ENCODE measurements at regions not wholly inside any gene's neighbourhood (a gene's known extent, or its start where the extent isn't known, plus 50 kb on each side); places are given as distances from the start of the nearest gene placed in this dataset.
"Not testable (repeated sequence)": the region's sequence is repeated elsewhere in the genome, so short reads cannot be mapped to it uniquely, and the experiment has no call there.

DNA sequence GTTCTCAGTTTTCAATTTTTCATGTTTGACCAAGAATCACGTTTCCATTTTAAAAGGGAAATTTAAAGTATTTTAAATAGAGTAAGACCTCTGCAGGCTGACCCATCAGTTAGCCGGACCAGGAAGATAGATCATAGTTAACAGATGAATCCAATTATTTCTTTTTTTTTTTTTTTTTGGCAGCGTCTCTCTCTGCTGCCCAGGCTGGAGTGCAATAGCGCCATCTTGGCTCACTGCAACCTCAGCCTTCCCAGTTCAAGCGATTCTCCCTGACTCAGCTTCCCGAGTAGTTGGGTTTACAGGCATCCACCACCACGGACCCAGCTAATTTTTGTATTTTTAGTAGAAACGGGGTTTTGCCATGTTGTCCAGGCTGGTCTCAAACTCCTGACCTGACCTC lies 256.7 kb upstream of the CNR1 start:
- Histone ChIP-seq H3K27me3 (replicated peaks; ENCODE audit: insufficient read depth, low read length) (no peaks in the 10 kb centered on the region), H3K4me1 (ENCODE audit: low read length) (no peaks in the 10 kb centered on the region), H3K4me2 (ENCODE audit: low read depth, low read length) (no peak overlapping the region), H3K9ac (ENCODE audit: low read length) (no peak overlapping the region), H2AFZ (ENCODE audit: low read length) (no peak overlapping the region), H4K20me1 (ENCODE audit: insufficient read depth, low read length) (no peaks in the 10 kb centered on the region), H3K79me2 (ENCODE audit: low read length) (no peaks in the 10 kb centered on the region), H3K36me3 (replicated peaks; ENCODE audit: insufficient read depth, low read length) (no peaks in the 10 kb centered on the region), H3K9me2 (replicated peaks; ENCODE audit: insufficient read depth, low read length) (no peaks in the 10 kb centered on the region), H3K27ac (ENCODE audit: low read length) (no peak overlapping the region), H3F3A (ENCODE audit: insufficient read depth, low read length) (no peaks in the 10 kb centered on the region), H3K4me3 (ENCODE audit: low read length) (no peak overlapping the region), H3K9me3 (replicated peaks; ENCODE audit: insufficient read depth, low read length) (no peaks in the 10 kb centered on the region)
- TF ChIP-seq EZH2phosphoT487 (IDR thresholded peaks at IDR 0.05; ENCODE audit: low read length) = no peak
- TF ChIP-seq, protein P1, sequence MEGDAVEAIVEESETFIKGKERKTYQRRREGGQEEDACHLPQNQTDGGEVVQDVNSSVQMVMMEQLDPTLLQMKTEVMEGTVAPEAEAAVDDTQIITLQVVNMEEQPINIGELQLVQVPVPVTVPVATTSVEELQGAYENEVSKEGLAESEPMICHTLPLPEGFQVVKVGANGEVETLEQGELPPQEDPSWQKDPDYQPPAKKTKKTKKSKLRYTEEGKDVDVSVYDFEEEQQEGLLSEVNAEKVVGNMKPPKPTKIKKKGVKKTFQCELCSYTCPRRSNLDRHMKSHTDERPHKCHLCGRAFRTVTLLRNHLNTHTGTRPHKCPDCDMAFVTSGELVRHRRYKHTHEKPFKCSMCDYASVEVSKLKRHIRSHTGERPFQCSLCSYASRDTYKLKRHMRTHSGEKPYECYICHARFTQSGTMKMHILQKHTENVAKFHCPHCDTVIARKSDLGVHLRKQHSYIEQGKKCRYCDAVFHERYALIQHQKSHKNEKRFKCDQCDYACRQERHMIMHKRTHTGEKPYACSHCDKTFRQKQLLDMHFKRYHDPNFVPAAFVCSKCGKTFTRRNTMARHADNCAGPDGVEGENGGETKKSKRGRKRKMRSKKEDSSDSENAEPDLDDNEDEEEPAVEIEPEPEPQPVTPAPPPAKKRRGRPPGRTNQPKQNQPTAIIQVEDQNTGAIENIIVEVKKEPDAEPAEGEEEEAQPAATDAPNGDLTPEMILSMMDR (IDR thresholded peaks at IDR 0.05; ENCODE audit: low read length) = no peak
- no peak for TF ChIP-seq EZH2 (optimal IDR thresholded peaks at IDR 0.05; ENCODE audit: low read depth, low read length)
- DNase-seq = no peak

DNA sequence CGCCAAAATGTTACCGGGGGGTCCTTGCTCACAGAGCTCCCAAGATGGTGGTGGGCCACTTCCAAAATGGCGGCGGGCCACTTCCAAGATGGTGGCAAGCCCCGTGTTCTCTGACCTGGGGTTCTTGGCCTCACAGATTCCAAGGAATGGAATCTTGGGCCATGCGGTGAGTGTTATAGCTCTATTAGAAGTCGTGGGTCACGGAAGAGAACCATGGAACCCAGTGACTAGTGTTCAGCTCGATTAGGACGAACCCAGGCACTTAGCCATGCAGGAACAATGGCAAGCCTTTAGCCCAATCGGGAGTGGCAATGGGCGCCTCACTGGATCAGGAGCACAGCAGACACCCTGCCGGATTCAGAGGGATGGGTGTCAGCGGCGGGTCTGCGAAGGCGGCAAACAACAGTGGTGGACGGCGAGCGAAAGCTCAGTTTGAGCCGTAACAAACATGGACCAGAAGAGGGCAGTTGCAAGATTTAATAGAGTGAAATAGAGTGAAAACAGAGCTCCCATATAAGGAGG lies 254.9 kb upstream of the CNR1 start:
- H3F3A ChIP-seq (ENCODE audit: insufficient read depth, low read length); H3K27me3 ChIP-seq (replicated peaks; ENCODE audit: insufficient read depth, low read length); H3K4me1 ChIP-seq (ENCODE audit: low read length); H4K20me1 ChIP-seq (ENCODE audit: insufficient read depth, low read length); DNase-seq; H3K9me2 ChIP-seq (replicated peaks; ENCODE audit: insufficient read depth, low read length); H3K27ac ChIP-seq (ENCODE audit: low read length); H2AFZ ChIP-seq (ENCODE audit: low read length); H3K79me2 ChIP-seq (ENCODE audit: low read length); H3K9ac ChIP-seq (ENCODE audit: low read length); H3K36me3 ChIP-seq (replicated peaks; ENCODE audit: insufficient read depth, low read length); H3K4me2 ChIP-seq (ENCODE audit: low read depth, low read length); H3K4me3 ChIP-seq (ENCODE audit: low read length); H3K9me3 ChIP-seq (replicated peaks; ENCODE audit: insufficient read depth, low read length): not testable (repeated sequence)

DNA sequence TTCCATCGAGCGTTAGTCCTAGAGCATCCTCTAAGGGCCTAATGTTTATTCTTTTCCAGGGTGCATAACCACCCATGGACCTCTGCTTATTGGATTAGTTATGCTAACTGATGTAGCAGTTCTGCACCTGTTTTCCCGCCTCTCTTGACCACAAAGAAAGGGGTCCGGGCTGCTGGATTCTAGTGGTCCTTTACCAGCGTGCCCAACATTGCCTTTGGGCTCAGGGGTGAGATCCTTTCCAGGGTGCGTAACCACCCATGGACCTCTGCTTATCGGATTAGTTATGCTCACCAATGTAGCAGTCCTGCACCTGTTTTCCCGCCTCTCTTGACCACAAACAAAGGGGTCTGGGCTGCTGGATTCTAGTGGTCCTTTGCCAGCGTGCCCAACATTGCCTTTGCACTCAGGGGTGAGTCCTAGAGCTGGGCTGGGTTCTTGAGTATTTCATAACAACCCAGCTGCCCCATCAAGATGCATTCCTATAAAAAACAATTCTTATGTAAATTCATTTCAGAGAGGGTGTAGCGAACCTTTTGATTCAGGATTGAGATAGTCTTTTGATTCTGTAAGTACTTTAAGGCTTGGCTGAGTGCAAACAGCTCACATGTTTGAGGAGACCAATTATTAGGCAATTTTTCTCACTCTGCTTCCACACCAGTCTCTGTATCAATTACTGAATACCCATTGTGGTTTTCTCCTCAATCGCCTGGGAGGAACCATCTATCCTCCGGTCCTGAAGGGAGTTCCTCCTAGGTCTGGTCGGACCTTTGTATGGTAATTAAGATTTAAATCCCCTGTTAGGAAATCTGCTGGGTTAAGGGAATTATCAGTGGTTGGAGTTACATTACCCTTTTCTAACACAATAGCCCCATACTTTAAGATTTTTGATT lies 253.0 kb upstream of the CNR1 start:
- H3K27me3 ChIP-seq (replicated peaks; ENCODE audit: insufficient read depth, low read length); H3K9ac ChIP-seq (ENCODE audit: low read length); H3F3A ChIP-seq (ENCODE audit: insufficient read depth, low read length); H3K36me3 ChIP-seq (replicated peaks; ENCODE audit: insufficient read depth, low read length); H2AFZ ChIP-seq (ENCODE audit: low read length); H4K20me1 ChIP-seq (ENCODE audit: insufficient read depth, low read length); DNase-seq; H3K9me3 ChIP-seq (replicated peaks; ENCODE audit: insufficient read depth, low read length); H3K4me3 ChIP-seq (ENCODE audit: low read length); H3K4me1 ChIP-seq (ENCODE audit: low read length); H3K27ac ChIP-seq (ENCODE audit: low read length); H3K4me2 ChIP-seq (ENCODE audit: low read depth, low read length); H3K79me2 ChIP-seq (ENCODE audit: low read length); H3K9me2 ChIP-seq (replicated peaks; ENCODE audit: insufficient read depth, low read length): not testable (repeated sequence)

DNA sequence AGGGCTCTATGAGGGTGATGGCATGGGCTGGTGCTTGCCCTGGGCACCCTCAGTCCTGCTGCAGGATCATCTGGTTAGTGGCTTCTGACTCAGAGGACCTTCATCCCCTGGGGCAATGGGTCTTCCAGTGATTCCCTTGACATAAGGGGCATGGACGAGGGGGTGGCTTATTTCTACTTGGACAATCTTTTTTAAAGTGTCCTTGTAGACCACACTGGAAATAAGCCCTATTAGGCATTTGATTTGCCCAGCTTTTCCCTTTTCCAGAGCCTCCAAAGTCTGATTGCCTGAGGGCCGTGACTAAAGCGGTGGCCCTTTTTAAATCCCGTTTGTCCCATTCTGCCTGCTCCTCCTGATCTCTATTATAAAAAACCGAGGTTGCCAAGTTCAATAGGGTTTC lies 251.2 kb upstream of the CNR1 start:
- H3K79me2 ChIP-seq (ENCODE audit: low read length); H4K20me1 ChIP-seq (ENCODE audit: insufficient read depth, low read length); H3K4me3 ChIP-seq (ENCODE audit: low read length); H3K4me2 ChIP-seq (ENCODE audit: low read depth, low read length); H3K27me3 ChIP-seq (replicated peaks; ENCODE audit: insufficient read depth, low read length); H3K4me1 ChIP-seq (ENCODE audit: low read length); H2AFZ ChIP-seq (ENCODE audit: low read length); H3K9me2 ChIP-seq (replicated peaks; ENCODE audit: insufficient read depth, low read length); H3K9ac ChIP-seq (ENCODE audit: low read length); H3F3A ChIP-seq (ENCODE audit: insufficient read depth, low read length); H3K27ac ChIP-seq (ENCODE audit: low read length); H3K36me3 ChIP-seq (replicated peaks; ENCODE audit: insufficient read depth, low read length); DNase-seq; H3K9me3 ChIP-seq (replicated peaks; ENCODE audit: insufficient read depth, low read length): not testable (repeated sequence)

Data from MM.1S (cell line).